DND-41 (cell line): ENCODE measurements at regions not wholly inside any gene's neighbourhood (a gene's known extent, or its start where the extent isn't known, plus 50 kb on each side); places are given as distances from the start of the nearest gene placed in this dataset.

Experiments
- ATAC-seq: fragments of 200-7000 bp; cut with Tn5 transposase; 3 replicates; pipeline ENCODE4 v1.9.1; 2021; ENCODE audit warnings: low read depth; ENCODE audit not compliant: insufficient read depth
- DNase-seq: peaks from one replicate; pipeline ENCODE4 v3.0.0-alpha.2; 2020
- H2AFZ ChIP-seq: 2 replicates; pipeline ENCODE4 v1.6.0; 2012; ENCODE audit warnings: low read depth, low read length
- H3K27ac ChIP-seq: 2 replicates; pipeline ENCODE4 v1.5.1; 2012; ENCODE audit warnings: low read length, inconsistent platforms
- H3K27me3 ChIP-seq: fragments of 200-600 bp; sonication (generic); 2 replicates; pipeline ENCODE4 v1.6.0; 2012; ENCODE audit warnings: low read length, mild to moderate bottlenecking, inconsistent platforms; ENCODE audit not compliant: insufficient read depth, poor library complexity
- H3K36me3 ChIP-seq: 2 replicates; pipeline ENCODE4 v1.5.1; 2012; ENCODE audit warnings: low read length, inconsistent platforms; ENCODE audit not compliant: insufficient read depth
- H3K4me1 ChIP-seq: 2 replicates; pipeline ENCODE4 v1.5.1; 2012; ENCODE audit warnings: mild to moderate bottlenecking, low read length; ENCODE audit not compliant: insufficient read depth
- H3K4me2 ChIP-seq: 2 replicates; pipeline ENCODE4 v1.6.0; 2012; ENCODE audit warnings: mild to moderate bottlenecking, moderate library complexity, low read length, inconsistent platforms; ENCODE audit not compliant: insufficient read depth
- H3K4me3 ChIP-seq, 2 experiments: fragments of 200-600 bp in 1 of 2; shearing (Covaris generic) in 1 of 2; 2 replicates each; pipeline ENCODE4 v1.5.1; 2012 to 2016; ENCODE audit warnings: inconsistent platforms in 2 of 2, low read length in 2 of 2, mild to moderate bottlenecking in 2 of 2, low read depth in 1 of 2, moderate library complexity in 1 of 2
- H3K79me2 ChIP-seq: 2 replicates; pipeline ENCODE4 v1.6.0; 2012; ENCODE audit warnings: low read length, inconsistent platforms; ENCODE audit not compliant: insufficient read depth
- H3K9ac ChIP-seq: 2 replicates; pipeline ENCODE4 v1.6.0; 2012; ENCODE audit warnings: low read depth, mild to moderate bottlenecking, inconsistent platforms, low read length, moderate library complexity
- H3K9me3 ChIP-seq: 2 replicates; pipeline ENCODE4 v1.5.1; 2012; ENCODE audit warnings: low read length, moderate library complexity, mild to moderate bottlenecking, inconsistent platforms; ENCODE audit not compliant: insufficient read depth, severe bottlenecking
- H4K20me1 ChIP-seq: 2 replicates; pipeline ENCODE4 v1.6.0; 2012; ENCODE audit warnings: low read length; ENCODE audit not compliant: insufficient read depth
- CTCF ChIP-seq: IDR thresholded peaks from 2 replicates; pipeline ENCODE4 v1.5.1; 2012; ENCODE audit warnings: borderline replicate concordance, low read length, moderate library complexity, mild to moderate bottlenecking; ENCODE audit not compliant: poor library complexity, severe bottlenecking; ENCODE audit errors: extremely low read depth
- EZH2 ChIP-seq: IDR thresholded peaks from 3 replicates; pipeline ENCODE4 v1.6.1; 2012; ENCODE audit warnings: borderline replicate concordance, low read depth, mild to moderate bottlenecking, moderate library complexity, low read length, inconsistent platforms; ENCODE audit not compliant: severe bottlenecking

DNA sequence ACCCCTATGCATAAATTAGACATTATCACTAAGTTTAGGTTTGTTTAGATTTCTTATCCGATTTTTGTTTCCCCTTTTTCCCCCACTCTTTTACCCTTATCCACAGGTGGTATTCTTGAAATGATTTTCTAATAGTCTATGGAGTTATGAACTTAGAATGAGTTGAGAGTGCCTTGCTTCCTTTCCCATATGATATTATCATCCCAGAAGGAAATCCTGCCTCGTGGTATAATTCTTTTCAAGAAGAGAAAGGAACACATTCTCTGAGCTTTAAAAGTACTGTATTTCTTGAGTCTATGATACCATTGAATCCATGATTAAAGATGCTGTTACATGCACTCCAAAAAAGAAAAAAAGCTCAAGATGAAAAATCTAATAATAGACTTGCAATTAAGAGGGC lies 76.9 kb upstream of the ADAMTSL1 start:
- Histone ChIP-seq H3K27me3 (peaks cover 9% of the 10 kb centered on the region), H4K20me1 (no peaks in the 10 kb centered on the region), H3K4me2 (no peak overlapping the region), H3K9me3 (no peaks in the 10 kb centered on the region), H3K4me1 (no peaks in the 10 kb centered on the region), H3K27ac (no peak overlapping the region), H2AFZ (no peak overlapping the region), H3K9ac (no peak overlapping the region), H3K4me3 (no peak overlapping the region), H3K79me2 (no peaks in the 10 kb centered on the region), H3K36me3 (no peaks in the 10 kb centered on the region)
- ATAC-seq (no peak), DNase-seq (no peak)
- TF ChIP-seq CTCF: no peak
- no peak for TF ChIP-seq EZH2

GRCh38 chr9:18398038-18398437 lies 75.9 kb upstream of the ADAMTSL1 start:
- Histone ChIP-seq H3K27me3 (peaks cover 6% of the 10 kb centered on the region), H3K4me1 (no peaks in the 10 kb centered on the region), H4K20me1 (no peaks in the 10 kb centered on the region), H3K9ac (no peak overlapping the region), H3K27ac (no peak overlapping the region), H2AFZ (no peak overlapping the region), H3K4me3 (no peak overlapping the region), H3K9me3 (no peaks in the 10 kb centered on the region), H3K4me2 (no peak overlapping the region), H3K36me3 (no peaks in the 10 kb centered on the region), H3K79me2 (no peaks in the 10 kb centered on the region)
- TF ChIP-seq EZH2 (no peak), CTCF (no peak)
- no peak for DNase-seq
- ATAC-seq: no peak

GRCh38 chr9:18404434-18405029 lies 69.4 kb upstream of the ADAMTSL1 start:
- TF ChIP-seq EZH2 (no peak), CTCF (no peak)
- no peaks in the 10 kb centered on the region for H3K36me3 ChIP-seq
- H3K4me2 ChIP-seq: no peak overlapping the region
- H3K4me3 ChIP-seq: no peak overlapping the region
- no peak overlapping the region for H3K9ac ChIP-seq
- H3K9me3 ChIP-seq: no peaks in the 10 kb centered on the region
- no peak for ATAC-seq
- H3K79me2 ChIP-seq: no peaks in the 10 kb centered on the region
- no peak for DNase-seq
- no peaks in the 10 kb centered on the region for H4K20me1 ChIP-seq
- H3K27ac ChIP-seq: no peak overlapping the region
- H2AFZ ChIP-seq: no peak overlapping the region
- no peaks in the 10 kb centered on the region for H3K27me3 ChIP-seq
- no peaks in the 10 kb centered on the region for H3K4me1 ChIP-seq

- H4K20me1 ChIP-seq: no peaks in the 10 kb centered on the region
- no peaks in the 10 kb centered on the region for H3K27me3 ChIP-seq
- TF ChIP-seq CTCF (no peak), EZH2 (no peak)
- no peak for DNase-seq
- no peak overlapping the region for H2AFZ ChIP-seq
- no peak overlapping the region for H3K4me3 ChIP-seq
- no peaks in the 10 kb centered on the region for H3K4me1 ChIP-seq
- H3K27ac ChIP-seq: no peak overlapping the region
- no peak for ATAC-seq
- H3K4me2 ChIP-seq: no peak overlapping the region
- H3K9ac ChIP-seq: no peak overlapping the region
- no peaks in the 10 kb centered on the region for H3K9me3 ChIP-seq
- no peaks in the 10 kb centered on the region for H3K79me2 ChIP-seq
- H3K36me3 ChIP-seq: no peaks in the 10 kb centered on the region
Observed at GRCh38 chr9:18405240-18405639, 68.7 kb upstream of the ADAMTSL1 start.
